A673 (cell line): ENCODE measurements at regions not wholly inside any gene's neighbourhood (a gene's known extent, or its start where the extent isn't known, plus 50 kb on each side); places are given as distances from the start of the nearest gene placed in this dataset.

Experiments used
- BruUV-seq: library from RNA; stranded (reverse); fragments of 400-500 nt; replicated peaks from 2 replicates; lab custom pipeline; 2021; lab: Mats Ljungman, UMichigan
- CTCF ChIA-PET: fragments of 300-600 bp; sonication (Branson Sonifier 250); formaldehyde crosslinking; loops from one replicate; lab custom pipeline; 2022; ENCODE audit warnings: antibody characterized with exemption; lab: Charles Lee
- POLR2A ChIA-PET: fragments of 300-600 bp; sonication (Branson Sonifier 250); formaldehyde crosslinking; loops from one replicate; lab custom pipeline; 2022; ENCODE audit warnings: antibody characterized with exemption; ENCODE audit not compliant: low non-redundant PET; lab: Charles Lee
- DNase-seq: peaks from one replicate; pipeline ENCODE4 v3.0.0-alpha.2; 2015; ENCODE audit warnings: low spot score
- H3K27ac ChIP-seq: fragments of 200-600 bp; sonication (generic); 2 replicates; pipeline ENCODE4 v1.5.1; 2016; ENCODE audit warnings: mixed run types, low read depth, mild to moderate bottlenecking, mixed read lengths, antibody characterized with exemption, low read length; ENCODE audit not compliant: poor library complexity, severe bottlenecking
- H3K27me3 ChIP-seq: fragments of 200-600 bp; sonication (generic); replicated peaks from 2 replicates; pipeline ENCODE4 v1.6.1; 2017; ENCODE audit warnings: mixed run types, low read depth, mild to moderate bottlenecking, mixed read lengths, antibody characterized with exemption, low read length; ENCODE audit not compliant: insufficient read depth, poor library complexity
- H3K36me3 ChIP-seq: fragments of 200-600 bp; sonication (generic); 2 replicates; pipeline ENCODE4 v1.6.1; 2016; ENCODE audit warnings: mixed run types, mild to moderate bottlenecking, mixed read lengths, antibody characterized with exemption, low read length; ENCODE audit not compliant: insufficient read depth, poor library complexity, severe bottlenecking
- H3K4me1 ChIP-seq: fragments of 200-600 bp; sonication (generic); 2 replicates; pipeline ENCODE4 v1.6.1; 2017; ENCODE audit warnings: mixed run types, mild to moderate bottlenecking, mixed read lengths, antibody characterized with exemption, low read length; ENCODE audit not compliant: insufficient read depth, poor library complexity, severe bottlenecking
- H3K4me3 ChIP-seq: fragments of 200-600 bp; sonication (generic); 2 replicates; pipeline ENCODE4 v1.5.1; 2016; ENCODE audit warnings: low read depth, mixed run types, mild to moderate bottlenecking, mixed read lengths, low read length; ENCODE audit not compliant: poor library complexity, severe bottlenecking
- H3K9me3 ChIP-seq: fragments of 200-600 bp; sonication (generic); 2 replicates; pipeline ENCODE4 v1.6.1; 2016; ENCODE audit warnings: mixed run types, low read depth, mild to moderate bottlenecking, mixed read lengths, antibody characterized with exemption, low read length; ENCODE audit not compliant: poor library complexity, severe bottlenecking
- EZH2 ChIP-seq: fragments of 200-600 bp; sonication (generic); IDR thresholded peaks from 2 replicates; pipeline ENCODE4 v1.6.1; 2017; ENCODE audit warnings: borderline replicate concordance, low read depth, mild to moderate bottlenecking, mixed read lengths, antibody characterized with exemption, low read length; ENCODE audit not compliant: poor library complexity, severe bottlenecking
- intact Hi-C: fragments of 100-400 bp; cut with micrococcal nuclease; formaldehyde crosslinking; loops from one replicate; pipeline ENCODE4 v1.10.0; 2022; ENCODE audit not compliant: unreplicated experiment
- TF ChIP-seq, protein P1 (sequence below): fragments of 300-800, 200-600 bp; sonication (generic); conservative IDR thresholded peaks from 2 replicates; pipeline ENCODE4 v1.5.1; 2017; ENCODE audit warnings: low read depth, mild to moderate bottlenecking, antibody characterized with exemption, low read length, moderate library complexity, mixed read lengths

DNA sequence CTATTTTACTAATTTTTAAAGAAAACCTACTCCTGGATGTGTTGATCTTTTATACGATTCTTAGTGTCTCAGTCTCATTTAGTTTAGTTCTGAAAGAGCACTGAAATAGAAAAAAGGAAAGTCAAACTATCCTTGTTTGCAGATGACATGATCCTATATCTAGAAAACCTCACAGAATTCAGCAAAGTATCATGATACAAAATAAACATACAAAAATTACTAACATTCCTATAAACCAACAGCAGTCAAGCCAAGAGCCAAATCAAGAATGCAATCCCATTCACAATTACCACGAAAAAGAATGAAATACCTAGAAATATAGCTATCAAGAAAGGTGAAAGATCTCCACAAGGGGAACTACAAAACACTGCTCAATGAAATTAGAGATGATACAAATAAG lies 225.8 kb upstream of the CDH18 start:
- POLR2A ChIA-PET = no interaction called here
- DNase-seq = no peak
- Histone ChIP-seq H3K4me3 (no peak overlapping the region), H3K4me1 (no peaks in the 10 kb centered on the region), H3K27ac (no peak overlapping the region), H3K36me3 (no peaks in the 10 kb centered on the region), H3K27me3 (no peaks in the 10 kb centered on the region), H3K9me3 (peaks cover 6% of the 10 kb centered on the region)
- BruUV-seq = no TSS peak
- TF ChIP-seq EZH2 = no peak
- TF ChIP-seq, protein P1, sequence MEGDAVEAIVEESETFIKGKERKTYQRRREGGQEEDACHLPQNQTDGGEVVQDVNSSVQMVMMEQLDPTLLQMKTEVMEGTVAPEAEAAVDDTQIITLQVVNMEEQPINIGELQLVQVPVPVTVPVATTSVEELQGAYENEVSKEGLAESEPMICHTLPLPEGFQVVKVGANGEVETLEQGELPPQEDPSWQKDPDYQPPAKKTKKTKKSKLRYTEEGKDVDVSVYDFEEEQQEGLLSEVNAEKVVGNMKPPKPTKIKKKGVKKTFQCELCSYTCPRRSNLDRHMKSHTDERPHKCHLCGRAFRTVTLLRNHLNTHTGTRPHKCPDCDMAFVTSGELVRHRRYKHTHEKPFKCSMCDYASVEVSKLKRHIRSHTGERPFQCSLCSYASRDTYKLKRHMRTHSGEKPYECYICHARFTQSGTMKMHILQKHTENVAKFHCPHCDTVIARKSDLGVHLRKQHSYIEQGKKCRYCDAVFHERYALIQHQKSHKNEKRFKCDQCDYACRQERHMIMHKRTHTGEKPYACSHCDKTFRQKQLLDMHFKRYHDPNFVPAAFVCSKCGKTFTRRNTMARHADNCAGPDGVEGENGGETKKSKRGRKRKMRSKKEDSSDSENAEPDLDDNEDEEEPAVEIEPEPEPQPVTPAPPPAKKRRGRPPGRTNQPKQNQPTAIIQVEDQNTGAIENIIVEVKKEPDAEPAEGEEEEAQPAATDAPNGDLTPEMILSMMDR = no peak
- intact Hi-C loops = no loop called here
- CTCF ChIA-PET = interaction anchor here (0.6 kb wide), 1 partner anchor 157 kb away, joined by 10 read pairs; no protein-coding TSS in a partner anchor

DNA sequence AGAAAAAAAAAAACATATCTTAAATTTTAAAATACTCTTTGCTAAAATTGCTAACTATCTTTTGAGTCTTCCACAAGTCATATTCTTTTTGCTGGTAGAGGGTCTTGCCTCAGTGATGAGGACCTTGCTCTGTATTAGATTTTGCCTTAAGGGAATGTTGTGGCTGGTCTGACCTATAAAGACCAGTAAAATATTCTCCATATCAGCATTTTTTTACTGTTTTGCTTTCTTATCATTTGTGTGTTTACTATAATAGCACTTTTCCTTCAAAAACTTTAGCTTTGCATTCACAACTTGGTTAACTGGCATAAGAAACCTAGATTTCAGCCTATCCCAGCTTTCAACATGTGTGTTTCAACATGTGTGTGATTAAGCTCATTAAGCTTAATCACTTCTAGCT lies 224.7 kb upstream of the CDH18 start:
- no peak for DNase-seq
- Histone ChIP-seq H3K9me3 (peaks cover 10% of the 10 kb centered on the region), H3K4me1 (no peaks in the 10 kb centered on the region), H3K36me3 (no peaks in the 10 kb centered on the region), H3K27me3 (no peaks in the 10 kb centered on the region), H3K27ac (no peak overlapping the region), H3K4me3 (no peak overlapping the region)
- CTCF ChIA-PET = no interaction called here
- no peak for TF ChIP-seq EZH2
- TF ChIP-seq, protein P1 = no peak
- BruUV-seq = no TSS peak
- intact Hi-C loops = no loop called here
- POLR2A ChIA-PET = no interaction called here

DNA sequence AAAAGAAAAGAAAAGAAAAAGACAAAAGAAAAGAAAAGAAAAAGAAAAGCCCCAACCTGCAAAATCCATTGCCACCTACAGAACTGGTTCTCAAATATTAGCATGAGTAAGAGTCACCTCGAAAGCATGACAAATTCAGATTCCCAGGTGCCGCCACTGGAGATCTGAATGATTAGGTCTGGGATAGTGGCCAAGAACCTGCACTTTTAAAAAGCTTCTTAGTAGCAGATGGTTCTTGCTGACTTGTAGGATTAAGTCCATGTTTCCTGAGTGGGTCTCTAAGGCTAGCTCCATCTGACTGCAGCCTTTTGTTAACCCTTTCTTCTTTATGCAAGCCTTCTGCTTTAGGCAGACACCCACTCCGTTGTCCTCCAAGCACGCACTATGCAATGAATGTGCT lies 178.5 kb upstream of the CDH18 start:
- TF ChIP-seq, protein P1 = no peak
- TF ChIP-seq EZH2 = no peak
- Histone ChIP-seq H3K4me3 (no peak overlapping the region), H3K9me3 (no peaks in the 10 kb centered on the region), H3K36me3 (no peaks in the 10 kb centered on the region), H3K27ac (no peak overlapping the region), H3K4me1 (no peaks in the 10 kb centered on the region), H3K27me3 (no peaks in the 10 kb centered on the region)
- no TSS peak for BruUV-seq
- intact Hi-C loops = no loop called here
- DNase-seq = no peak
- ChIA-PET CTCF (no interaction called here), POLR2A (no interaction called here)
